Rectal smooth muscle tissue (tissue), 1 donor: ENCODE measurements at regions not wholly inside any gene's neighbourhood (a gene's known extent, or its start where the extent isn't known, plus 50 kb on each side); places are given as distances from the start of the nearest gene placed in this dataset.

Experiments
- H3K27ac ChIP-seq: one replicate; pipeline ENCODE4 v1.7.0; 2013; ENCODE audit warnings: low read depth, low read length, inconsistent platforms
- H3K27me3 ChIP-seq: one replicate; pipeline ENCODE4 v1.7.0; 2013; ENCODE audit warnings: low read length; ENCODE audit not compliant: control insufficient read depth, insufficient read depth
- H3K36me3 ChIP-seq: one replicate; pipeline ENCODE4 v1.7.0; 2013; ENCODE audit warnings: low read length; ENCODE audit not compliant: control insufficient read depth, insufficient read depth
- H3K4me1 ChIP-seq: one replicate; pipeline ENCODE4 v1.7.0; 2013; ENCODE audit warnings: low read length; ENCODE audit not compliant: control insufficient read depth, insufficient read depth
- H3K4me3 ChIP-seq: one replicate; pipeline ENCODE4 v1.7.0; 2013; ENCODE audit warnings: low read length
- H3K9ac ChIP-seq: one replicate; pipeline ENCODE4 v1.7.0; 2013; ENCODE audit warnings: low read length

GRCh38 chr5:106940301-106940846 is 730.4 kb downstream of the EFNA5 start:
- Histone ChIP-seq H3K27me3 (no peaks in the 10 kb centered on the region), H3K4me3 (no peak overlapping the region), H3K4me1 (no peaks in the 10 kb centered on the region), H3K36me3 (no peaks in the 10 kb centered on the region), H3K9ac (no peak overlapping the region), H3K27ac (no peak overlapping the region)

- H3K27me3 ChIP-seq = no peaks in the 10 kb centered on the region
- no peak overlapping the region for H3K4me3 ChIP-seq
- H3K36me3 ChIP-seq = no peaks in the 10 kb centered on the region
- no peaks in the 10 kb centered on the region for H3K4me1 ChIP-seq
- no peak overlapping the region for H3K9ac ChIP-seq
- no peak overlapping the region for H3K27ac ChIP-seq
Observed at GRCh38 chr5:106923409-106923808, 747.3 kb downstream of the EFNA5 start.

- Histone ChIP-seq H3K4me3 (no peak overlapping the region), H3K27ac (no peak overlapping the region), H3K4me1 (no peaks in the 10 kb centered on the region), H3K9ac (no peak overlapping the region), H3K36me3 (no peaks in the 10 kb centered on the region), H3K27me3 (no peaks in the 10 kb centered on the region)
Observed at GRCh38 chr5:106921567-106921966, 749.2 kb downstream of the EFNA5 start.

GRCh38 chr5:106910486-106910885 is 760.3 kb downstream of the EFNA5 start:
- Histone ChIP-seq H3K9ac (no peak overlapping the region), H3K27ac (no peak overlapping the region), H3K27me3 (no peaks in the 10 kb centered on the region), H3K4me1 (no peaks in the 10 kb centered on the region), H3K36me3 (no peaks in the 10 kb centered on the region), H3K4me3 (no peak overlapping the region)

- Histone ChIP-seq H3K27me3 (no peaks in the 10 kb centered on the region), H3K9ac (no peak overlapping the region), H3K4me1 (no peaks in the 10 kb centered on the region), H3K4me3 (no peak overlapping the region), H3K36me3 (no peaks in the 10 kb centered on the region), H3K27ac (no peak overlapping the region)
Observed at GRCh38 chr5:106909716-106910115, 761.0 kb downstream of the EFNA5 start.

GRCh38 chr5:106907979-106908378 is 762.8 kb downstream of the EFNA5 start:
- H3K27me3 ChIP-seq = no peaks in the 10 kb centered on the region
- H3K36me3 ChIP-seq = no peaks in the 10 kb centered on the region
- H3K9ac ChIP-seq = no peak overlapping the region
- H3K4me3 ChIP-seq = no peak overlapping the region
- H3K4me1 ChIP-seq = no peaks in the 10 kb centered on the region
- no peak overlapping the region for H3K27ac ChIP-seq

GRCh38 chr5:106906199-106906598 is 764.5 kb downstream of the EFNA5 start:
- H3K4me1 ChIP-seq = no peaks in the 10 kb centered on the region
- no peaks in the 10 kb centered on the region for H3K27me3 ChIP-seq
- H3K4me3 ChIP-seq = no peak overlapping the region
- no peak overlapping the region for H3K9ac ChIP-seq
- H3K27ac ChIP-seq = no peak overlapping the region
- no peaks in the 10 kb centered on the region for H3K36me3 ChIP-seq

- Histone ChIP-seq H3K4me3 (no peak overlapping the region), H3K27me3 (no peaks in the 10 kb centered on the region), H3K27ac (no peak overlapping the region), H3K4me1 (no peaks in the 10 kb centered on the region), H3K36me3 (no peaks in the 10 kb centered on the region), H3K9ac (no peak overlapping the region)
Observed at GRCh38 chr5:106894964-106895363, 775.8 kb downstream of the EFNA5 start.

GRCh38 chr5:106882035-106882434 is 788.7 kb downstream of the EFNA5 start:
- Histone ChIP-seq H3K27me3 (no peaks in the 10 kb centered on the region), H3K9ac (no peak overlapping the region), H3K4me3 (no peak overlapping the region), H3K27ac (no peak overlapping the region), H3K36me3 (no peaks in the 10 kb centered on the region), H3K4me1 (no peaks in the 10 kb centered on the region)

- no peak overlapping the region for H3K4me3 ChIP-seq
- H3K27ac ChIP-seq = no peak overlapping the region
Observed at GRCh38 chr5:106880656-106881055, 790.1 kb downstream of the EFNA5 start.

GRCh38 chr5:106877881-106878280 is 792.9 kb downstream of the EFNA5 start:
- H3K27ac ChIP-seq = no peak overlapping the region
- H3K4me3 ChIP-seq = no peak overlapping the region
- H3K4me1 ChIP-seq = no peaks in the 10 kb centered on the region
- H3K9ac ChIP-seq = no peak overlapping the region
- no peaks in the 10 kb centered on the region for H3K36me3 ChIP-seq
- no peaks in the 10 kb centered on the region for H3K27me3 ChIP-seq

More at GRCh38 chr5:106880656-106881055, 790.1 kb downstream of the EFNA5 start:
- H3K4me1 ChIP-seq = no peaks in the 10 kb centered on the region
- no peaks in the 10 kb centered on the region for H3K36me3 ChIP-seq
- no peak overlapping the region for H3K9ac ChIP-seq
- no peaks in the 10 kb centered on the region for H3K27me3 ChIP-seq

- Histone ChIP-seq H3K27me3 (no peaks in the 10 kb centered on the region), H3K27ac (no peak overlapping the region), H3K4me3 (no peak overlapping the region), H3K4me1 (no peaks in the 10 kb centered on the region), H3K9ac (no peak overlapping the region), H3K36me3 (no peaks in the 10 kb centered on the region)
Observed at GRCh38 chr5:106876665-106877194, 794.0 kb downstream of the EFNA5 start.

- H3K4me1 ChIP-seq = no peaks in the 10 kb centered on the region
- no peak overlapping the region for H3K9ac ChIP-seq
- no peak overlapping the region for H3K27ac ChIP-seq
- H3K36me3 ChIP-seq = no peaks in the 10 kb centered on the region
- H3K27me3 ChIP-seq = no peaks in the 10 kb centered on the region
- no peak overlapping the region for H3K4me3 ChIP-seq
Observed at GRCh38 chr5:106876298-106876622, 794.5 kb downstream of the EFNA5 start.
